ENCODE measurements at regions not wholly inside any gene's neighbourhood (a gene's known extent, or its start where the extent isn't known, plus 50 kb on each side); places are given as distances from the start of the nearest gene placed in this dataset.

DNA sequence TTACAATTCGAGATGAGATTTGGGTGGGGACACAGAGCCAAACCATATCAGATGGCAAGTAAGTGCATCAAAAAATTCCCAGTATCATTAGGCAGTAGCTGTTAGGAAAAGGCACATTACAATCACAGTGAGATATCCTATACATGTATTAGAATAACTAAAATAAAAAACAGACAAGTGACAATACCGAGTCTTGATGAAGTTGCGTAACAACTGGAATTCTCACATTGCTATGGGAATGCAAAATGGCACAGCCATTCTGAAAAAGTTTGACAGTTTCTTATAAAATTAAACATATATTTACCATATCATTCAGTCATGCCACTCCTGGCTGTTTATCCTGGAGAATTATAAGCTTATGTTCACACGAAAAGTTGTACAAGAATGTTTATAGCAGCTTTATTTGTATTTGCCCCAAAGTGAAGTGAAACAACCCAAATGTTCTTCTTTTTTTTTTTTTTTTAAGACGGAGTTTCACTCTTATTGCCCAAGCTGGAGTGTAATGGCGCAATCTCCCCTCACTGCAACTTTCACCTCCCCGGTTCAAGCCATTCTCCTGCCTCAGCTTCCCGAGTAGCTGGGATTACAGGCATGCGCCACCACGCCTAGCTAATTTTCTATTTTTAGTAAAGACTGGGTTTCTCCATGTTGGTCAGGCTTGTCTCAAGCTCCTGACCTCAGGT is 93.1 kb upstream of the TLE1 start:
- DNase-seq (ENCODE audit: extremely low read depth, low read depth), result no peak
- TF ChIP-seq, protein P1, sequence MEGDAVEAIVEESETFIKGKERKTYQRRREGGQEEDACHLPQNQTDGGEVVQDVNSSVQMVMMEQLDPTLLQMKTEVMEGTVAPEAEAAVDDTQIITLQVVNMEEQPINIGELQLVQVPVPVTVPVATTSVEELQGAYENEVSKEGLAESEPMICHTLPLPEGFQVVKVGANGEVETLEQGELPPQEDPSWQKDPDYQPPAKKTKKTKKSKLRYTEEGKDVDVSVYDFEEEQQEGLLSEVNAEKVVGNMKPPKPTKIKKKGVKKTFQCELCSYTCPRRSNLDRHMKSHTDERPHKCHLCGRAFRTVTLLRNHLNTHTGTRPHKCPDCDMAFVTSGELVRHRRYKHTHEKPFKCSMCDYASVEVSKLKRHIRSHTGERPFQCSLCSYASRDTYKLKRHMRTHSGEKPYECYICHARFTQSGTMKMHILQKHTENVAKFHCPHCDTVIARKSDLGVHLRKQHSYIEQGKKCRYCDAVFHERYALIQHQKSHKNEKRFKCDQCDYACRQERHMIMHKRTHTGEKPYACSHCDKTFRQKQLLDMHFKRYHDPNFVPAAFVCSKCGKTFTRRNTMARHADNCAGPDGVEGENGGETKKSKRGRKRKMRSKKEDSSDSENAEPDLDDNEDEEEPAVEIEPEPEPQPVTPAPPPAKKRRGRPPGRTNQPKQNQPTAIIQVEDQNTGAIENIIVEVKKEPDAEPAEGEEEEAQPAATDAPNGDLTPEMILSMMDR (IDR thresholded peaks at IDR 0.05; ENCODE audit: low read depth, low read length), result no peak

DNA sequence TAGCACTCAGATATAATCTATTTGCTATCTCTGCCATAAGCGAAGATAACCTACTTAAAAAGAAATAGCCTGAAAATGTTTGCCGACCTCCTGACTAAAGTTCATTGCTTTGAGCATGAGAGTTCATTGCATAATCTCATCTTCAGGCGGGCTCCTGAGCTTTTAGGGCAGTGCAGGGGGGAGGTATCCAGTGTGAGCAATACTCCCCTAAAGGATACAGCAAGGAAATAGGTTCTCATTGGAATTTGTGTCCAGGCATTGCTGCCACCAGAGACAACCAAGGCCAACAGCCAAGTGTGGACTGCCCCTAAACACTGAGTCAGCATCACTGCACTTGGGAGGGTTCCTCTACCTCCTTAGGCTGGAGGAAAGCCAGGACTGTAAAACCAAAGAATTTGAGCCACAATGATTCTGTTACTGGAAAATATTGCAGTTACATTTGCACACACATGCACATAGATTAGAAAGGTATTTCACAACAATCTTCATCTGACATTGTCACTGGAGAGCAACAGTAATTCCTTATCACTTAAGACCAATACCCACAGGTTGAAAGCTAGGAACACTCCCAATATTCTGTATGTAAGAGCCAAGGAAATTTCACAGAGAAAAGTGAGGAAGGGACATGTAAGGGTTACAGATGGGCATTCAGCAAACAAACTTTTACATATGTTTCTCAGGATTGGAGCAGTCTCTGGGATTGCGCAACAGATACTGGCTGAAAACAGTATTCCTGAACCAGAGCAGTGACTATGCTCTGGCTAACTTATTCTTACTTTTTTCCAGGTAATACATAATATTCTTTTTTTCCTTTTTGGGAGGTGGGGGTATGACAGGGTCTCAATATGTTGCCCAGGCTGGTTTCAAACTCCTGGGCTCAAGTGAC is 98.6 kb upstream of the TLE1 start:
- DNase-seq (ENCODE audit: extremely low read depth, low read depth), result peak; percentile 85
- TF ChIP-seq, protein P1 (IDR thresholded peaks at IDR 0.05; ENCODE audit: low read depth, low read length), result peak; percentile 7; the same call in 1 of the 2 replicates

DNA sequence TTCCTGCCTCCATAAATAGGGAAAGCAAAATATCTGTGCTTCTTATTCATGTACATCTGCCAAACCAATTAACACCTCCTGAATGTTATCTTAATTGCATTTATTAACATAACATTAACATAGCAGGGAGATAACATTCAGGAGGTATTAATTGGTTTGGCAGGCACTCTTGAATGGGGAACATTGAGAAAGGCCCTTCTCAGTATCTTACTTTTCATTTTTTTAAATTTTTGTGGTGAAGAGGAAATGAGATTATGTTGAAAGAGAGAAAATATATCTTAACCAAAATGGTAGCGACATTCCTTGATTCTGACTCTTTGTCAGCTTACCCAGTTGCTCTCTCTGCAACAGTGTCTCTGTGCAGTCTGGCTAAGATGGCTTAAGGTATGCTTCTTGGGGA is 100.4 kb upstream of the TLE1 start:
- DNase-seq (ENCODE audit: extremely low read depth, low read depth), result no peak
- TF ChIP-seq, protein P1 (IDR thresholded peaks at IDR 0.05; ENCODE audit: low read depth, low read length), result no peak

DNA sequence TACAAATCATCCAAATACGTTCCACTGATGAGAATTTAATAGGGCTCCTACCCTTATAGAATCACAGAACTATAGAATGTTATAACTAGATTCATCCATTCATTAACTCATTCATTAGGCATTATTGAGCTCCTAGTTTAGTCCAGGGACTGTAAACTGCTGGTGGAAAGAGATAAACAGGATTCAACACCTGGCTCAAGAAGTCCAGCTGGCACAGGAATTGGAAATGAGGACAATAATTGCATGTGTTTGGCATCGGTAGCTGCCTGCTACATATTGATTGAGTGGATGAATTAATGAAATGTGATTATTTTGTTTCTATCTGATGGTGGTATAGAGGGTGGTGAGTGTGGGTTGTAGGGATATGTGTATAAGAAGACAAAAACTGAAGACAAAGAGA is 100.8 kb upstream of the TLE1 start:
- TF ChIP-seq, protein P1 (IDR thresholded peaks at IDR 0.05; ENCODE audit: low read depth, low read length), result no peak
- no peak for DNase-seq (ENCODE audit: extremely low read depth, low read depth)

DNA sequence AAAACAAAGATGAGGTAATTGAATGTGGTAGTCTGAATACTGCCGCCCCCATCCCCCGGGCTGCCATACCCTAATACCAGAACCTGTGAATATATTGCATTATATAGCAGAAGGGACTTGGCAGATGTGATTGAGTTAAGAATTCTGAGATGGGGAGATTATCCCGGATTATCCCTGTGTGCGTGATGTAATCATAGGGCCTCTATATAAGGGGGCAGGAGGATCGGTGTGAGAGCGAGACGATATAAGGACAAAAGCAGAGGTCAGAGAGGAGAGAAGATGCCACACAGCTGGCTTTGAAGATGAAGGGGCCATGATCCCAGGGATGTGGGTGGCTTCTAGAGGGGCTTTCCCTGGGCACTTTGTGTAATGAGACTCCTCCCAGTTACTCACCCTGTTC is 101.7 kb upstream of the TLE1 start:
- DNase-seq (ENCODE audit: extremely low read depth, low read depth), result no peak
- TF ChIP-seq, protein P1 (IDR thresholded peaks at IDR 0.05; ENCODE audit: low read depth, low read length), result no peak

DNA sequence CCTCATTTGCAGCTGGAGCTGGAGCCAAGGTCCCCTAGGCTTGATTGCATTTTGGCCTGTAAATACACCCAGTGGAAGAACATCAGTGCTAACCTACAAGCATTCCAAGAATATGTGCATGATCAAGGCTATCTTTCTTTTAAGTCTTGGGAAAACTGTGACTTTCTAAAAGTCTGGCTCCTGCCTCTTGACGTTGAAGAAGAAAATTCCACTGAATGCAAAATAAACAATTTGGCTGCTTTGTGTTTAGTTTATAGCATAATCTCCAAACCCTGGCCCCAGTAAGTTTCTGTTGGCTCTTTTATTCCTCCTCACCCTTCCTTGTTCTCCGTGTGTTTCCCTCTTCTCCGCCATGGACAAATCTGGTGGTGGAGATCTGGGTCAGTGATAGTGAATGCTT is 109.3 kb upstream of the TLE1 start:
- no peak for DNase-seq (ENCODE audit: extremely low read depth, low read depth)
- TF ChIP-seq, protein P1 (IDR thresholded peaks at IDR 0.05; ENCODE audit: low read depth, low read length), result no peak

DNA sequence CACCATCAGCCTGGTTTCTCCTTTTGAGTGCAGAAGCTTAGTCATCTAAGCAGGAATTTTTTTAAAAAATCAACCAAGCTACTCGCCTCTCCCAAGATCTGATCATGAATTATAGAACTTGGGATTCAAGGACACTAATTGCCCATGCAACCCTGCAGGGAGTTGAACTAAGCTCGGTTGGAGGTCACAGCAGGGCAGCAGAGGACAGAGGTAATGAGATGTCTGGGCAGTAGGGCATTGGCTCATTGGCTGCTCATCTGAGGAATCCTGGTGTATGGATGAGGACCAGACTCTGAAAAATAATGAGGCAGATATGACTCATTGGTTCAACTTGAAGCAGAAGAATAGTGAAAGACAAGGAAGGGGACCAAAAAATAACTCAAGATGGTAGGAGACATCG is 111.8 kb upstream of the TLE1 start:
- TF ChIP-seq, protein P1 (IDR thresholded peaks at IDR 0.05; ENCODE audit: low read depth, low read length), result no peak

More for the DNA sequence above, 111.8 kb upstream of the TLE1 start:
- no peak for DNase-seq (ENCODE audit: extremely low read depth, low read depth)

All from AG09319 (cell line).